ENCODE measurements at regions not wholly inside any gene's neighbourhood (a gene's known extent, or its start where the extent isn't known, plus 50 kb on each side); places are given as distances from the start of the nearest gene placed in this dataset.
"Not testable (repeated sequence)": the region's sequence is repeated elsewhere in the genome, so short reads cannot be mapped to it uniquely, and the experiment has no call there.

- DNase-seq = no peak
Measured at GRCh38 chr15:62643572-62643971, 399.0 kb upstream of the TPM1 start.

- no peak for DNase-seq
Measured at GRCh38 chr15:62644216-62644888, 398.2 kb upstream of the TPM1 start.

- no peak for DNase-seq
Measured at GRCh38 chr15:62644889-62645742, 397.4 kb upstream of the TPM1 start.

GRCh38 chr15:62647202-62647842, 395.2 kb upstream of the TPM1 start:
- no peak for DNase-seq

GRCh38 chr15:62647843-62648505, 394.6 kb upstream of the TPM1 start:
- no peak for DNase-seq

- no peak for DNase-seq
Measured at GRCh38 chr15:62648954-62649353, 393.6 kb upstream of the TPM1 start.

GRCh38 chr15:62649793-62650420, 392.6 kb upstream of the TPM1 start:
- DNase-seq = no peak

- DNase-seq = no peak
Measured at GRCh38 chr15:62653122-62653521, 389.4 kb upstream of the TPM1 start.

GRCh38 chr15:62656071-62656470, 386.5 kb upstream of the TPM1 start:
- no peak for DNase-seq

GRCh38 chr15:62657501-62657900, 385.0 kb upstream of the TPM1 start:
- DNase-seq = not testable (repeated sequence)

- no peak for DNase-seq
Measured at GRCh38 chr15:62658498-62658897, 384.0 kb upstream of the TPM1 start.

GRCh38 chr15:62663547-62663946, 379.0 kb upstream of the TPM1 start:
- DNase-seq = no peak

- peak; percentile 29 for DNase-seq
Measured at GRCh38 chr15:62665449-62665848, 377.1 kb upstream of the TPM1 start.

GRCh38 chr15:62666046-62666445, 376.5 kb upstream of the TPM1 start:
- DNase-seq = no peak

GRCh38 chr15:62672268-62672667, 370.3 kb upstream of the TPM1 start:
- no peak for DNase-seq

- DNase-seq = no peak
Measured at GRCh38 chr15:62676891-62677290, 365.7 kb upstream of the TPM1 start.

- no peak for DNase-seq
Measured at GRCh38 chr15:62681939-62682896, 360.3 kb upstream of the TPM1 start.

- not testable (repeated sequence) for DNase-seq
Measured at GRCh38 chr15:62683192-62683591, 359.4 kb upstream of the TPM1 start.

GRCh38 chr15:62684123-62684808, 358.3 kb upstream of the TPM1 start:
- DNase-seq = no peak

GRCh38 chr15:62691008-62691407, 351.5 kb upstream of the TPM1 start:
- DNase-seq = no peak
